K562 (cell line): ENCODE measurements at regions not wholly inside any gene's neighbourhood (a gene's known extent, or its start where the extent isn't known, plus 50 kb on each side); places are given as distances from the start of the nearest gene placed in this dataset.
"Not testable (repeated sequence)": the region's sequence is repeated elsewhere in the genome, so short reads cannot be mapped to it uniquely, and the experiment has no call there.

Experiments
- ATAC-seq: fragments of 200-7000 bp; cut with Tn5 transposase; 3 replicates; pipeline ENCODE4 v1.9.1; 2020; ENCODE audit warnings: moderate library complexity
- BruUV-seq: library from RNA; stranded (reverse); fragments of 400-500 nt; replicated peaks from 2 replicates; lab custom pipeline; 2021; lab: Mats Ljungman, UMichigan
- CTCF ChIA-PET: fragments of 300-600 bp; formaldehyde crosslinking; extraction: SDS; loops from one replicate; lab custom pipeline; 2021; ENCODE audit warnings: low intra/inter-chr PET ratio; lab: Yijun Ruan, JAX
- POLR2A ChIA-PET: fragments of 300-600, 350-650 bp; sonication (Branson Sonifier 250); formaldehyde crosslinking; extraction: SDS; loops from one replicate; lab custom pipeline; 2021; ENCODE audit warnings: antibody characterized with exemption, inconsistent platforms; lab: Yijun Ruan, JAX
- DNase-seq, 4 experiments: peaks; one replicate each; pipeline versions ENCODE4 v3.0.0 to v3.0.0-alpha.2; 2011 to 2018; ENCODE audit warnings: low spot score in 3 of 4, mixed read lengths in 3 of 4; ENCODE audit errors: extremely low read depth in 1 of 4
- FAIRE-seq: peaks from 2 replicates; lab custom pipeline; 2011; peaks lifted over from hg19 to GRCh38; lab: Jason Lieb, UNC
- H2AFZ ChIP-seq: 2 replicates; pipeline ENCODE4 v1.6.0; 2011; ENCODE audit warnings: low read depth, low read length, control low read depth, inconsistent platforms
- H3K27ac ChIP-seq: fragments of 200-600 bp; 3 replicates; pipeline ENCODE4 v1.8.0; 2011; ENCODE audit warnings: low read depth, mild to moderate bottlenecking, control low read depth, inconsistent platforms, low read length, moderate library complexity, mixed read lengths; ENCODE audit errors: extremely low read depth
- H3K27me3 ChIP-seq, 2 experiments: fragments of 300-600 bp in 1 of 2; 2 replicates in 1 of 2; 3 replicates in 1 of 2; pipeline versions ENCODE4 v1.6.0 to v1.8.0; 2011; ENCODE audit warnings: inconsistent platforms in 2 of 2, low read length in 2 of 2, mild to moderate bottlenecking in 1 of 2, mixed read lengths in 1 of 2, moderate library complexity in 1 of 2; ENCODE audit not compliant: control insufficient read depth in 2 of 2, insufficient read depth in 2 of 2
- H3K36me3 ChIP-seq: fragments of 300-600 bp; 3 replicates; pipeline ENCODE4 v1.8.0; 2011; ENCODE audit warnings: mild to moderate bottlenecking, low read length, inconsistent platforms; ENCODE audit not compliant: control insufficient read depth, insufficient read depth
- H3K4me1 ChIP-seq, 2 experiments: fragments of 200-600 bp in 1 of 2; replicated peaks in 1 of 2; 2 replicates in 1 of 2; 3 replicates in 1 of 2; pipeline versions ENCODE4 v1.5.1 to v1.8.0; 2011; ENCODE audit warnings: inconsistent platforms in 2 of 2, low read length in 2 of 2, mild to moderate bottlenecking in 1 of 2, mixed read lengths in 1 of 2, moderate library complexity in 1 of 2; ENCODE audit not compliant: control insufficient read depth in 2 of 2, insufficient read depth in 2 of 2
- H3K4me2 ChIP-seq: 2 replicates; pipeline ENCODE4 v1.6.1; 2011; ENCODE audit warnings: low read length, control low read depth, inconsistent platforms, mixed read lengths; ENCODE audit not compliant: insufficient read depth
- H3K4me3 ChIP-seq: fragments of 200-600 bp; sonication (generic), shearing (Covaris generic); 2 replicates; pipeline ENCODE4 v1.5.1; 2016; ENCODE audit warnings: control low read depth, inconsistent platforms
- H3K79me2 ChIP-seq: fragments of 200-600 bp; 3 replicates; pipeline ENCODE4 v1.8.0; 2011; ENCODE audit warnings: low read length, inconsistent platforms; ENCODE audit not compliant: control insufficient read depth, insufficient read depth
- H3K9ac ChIP-seq, 2 experiments: 2 replicates each; pipeline versions ENCODE4 v1.6.0 to v1.6.1; 2011; ENCODE audit warnings: low read depth in 2 of 2, low read length in 2 of 2, control low read depth in 1 of 2, inconsistent platforms in 1 of 2, mild to moderate bottlenecking in 1 of 2, mixed read lengths in 1 of 2; ENCODE audit not compliant: insufficient read depth in 1 of 2
- H3K9me1 ChIP-seq: one replicate; pipeline ENCODE4 v1.6.0; 2011; ENCODE audit warnings: inconsistent platforms, mild to moderate bottlenecking, low read length, moderate library complexity; ENCODE audit not compliant: control insufficient read depth, insufficient read depth
- H3K9me3 ChIP-seq: replicated peaks from 2 replicates; pipeline ENCODE4 v1.5.1; 2011; ENCODE audit warnings: low read depth, low read length, inconsistent platforms; ENCODE audit not compliant: control insufficient read depth, insufficient read depth
- H4K20me1 ChIP-seq: replicated peaks from 2 replicates; pipeline ENCODE4 v1.6.1; 2011; ENCODE audit warnings: low read length, inconsistent platforms, mixed read lengths; ENCODE audit not compliant: control insufficient read depth, insufficient read depth
- CBFA2T2 ChIP-seq: fragments of 450-650 bp; conservative IDR thresholded peaks from 2 replicates; pipeline ENCODE4 v1.6.1; 2017; ENCODE audit warnings: mild to moderate bottlenecking
- CEBPG ChIP-seq, 3 experiments: fragments of 200-800 bp in 1 of 3; sonication (Bioruptor generic) in 1 of 3; sonication (generic) in 1 of 3; formaldehyde crosslinking in 1 of 3; IDR thresholded peaks in 2 of 3; conservative IDR thresholded peaks in 1 of 3; 2 replicates each; pipeline versions ENCODE4 v1.6.1 to v1.8.0; 2016 to 2022; ENCODE audit warnings: missing compliant biosample characterization in 2 of 3, missing genetic modification characterization in 2 of 3, mild to moderate bottlenecking in 1 of 3, missing genetic modification reagents in 1 of 3
- DACH1 ChIP-seq: fragments of 450-650 bp; IDR thresholded peaks from 2 replicates; pipeline ENCODE4 v1.6.1; 2018; ENCODE audit not compliant: partially characterized antibody
- HEY1 ChIP-seq: fragments of 250-450 bp; sonication (Bioruptor Pico); IDR thresholded peaks from 2 replicates; pipeline ENCODE4 v1.5.0; 2020; ENCODE audit warnings: mild to moderate bottlenecking, moderate library complexity, borderline replicate concordance
- IRF2 ChIP-seq: sonication (generic); formaldehyde crosslinking; IDR thresholded peaks from 2 replicates; pipeline ENCODE4 v1.8.1; 2022; ENCODE audit warnings: mild to moderate bottlenecking, missing genetic modification reagents
- MYNN ChIP-seq, 2 experiments: sonication (generic); formaldehyde crosslinking in 1 of 2; IDR thresholded peaks; 2 replicates each; pipeline versions ENCODE4 v1.5.0 to v1.6.1; 2016 to 2020; ENCODE audit warnings: antibody characterized with exemption in 1 of 2, missing genetic modification reagents in 1 of 2
- RHOXF2B ChIP-seq: fragments of 250-450 bp; sonication (Bioruptor Pico); conservative IDR thresholded peaks from 2 replicates; pipeline ENCODE4 v1.5.1; 2021
- TRIM28 ChIP-seq: fragments of 450-650 bp; IDR thresholded peaks from 2 replicates; pipeline ENCODE4 v1.6.1; 2017
- USF1 ChIP-seq: sonication (generic); formaldehyde crosslinking; IDR thresholded peaks from 2 replicates; pipeline ENCODE4 v1.9.0; 2022; ENCODE audit warnings: mild to moderate bottlenecking, missing genetic modification reagents
- ZFPM2 ChIP-seq: fragments of 250-450 bp; sonication (Bioruptor Pico); IDR thresholded peaks from 2 replicates; pipeline ENCODE4 v1.5.1; 2022; ENCODE audit warnings: mild to moderate bottlenecking
- WGBS: fragments of 100-300 bp; shearing (Covaris generic); methylation state at CpG from one replicate; pipeline ENCODE4 v1.1.6; 2016; ENCODE audit warnings: low coverage, mixed read lengths; ENCODE audit not compliant: insufficient coverage; ENCODE audit errors: missing lambda C conversion rate; 5-methylcytosine and 5-hydroxymethylcytosine counted together
- in situ Hi-C: fragments of 300-500 bp; cut with MboI; formaldehyde crosslinking; loops from 4 replicates; pipeline ENCODE4 v1.15.0; 2018; ENCODE audit warnings: inconsistent platforms, mixed read lengths
- intact Hi-C: fragments of 100-400 bp; cut with micrococcal nuclease; formaldehyde crosslinking; loops from 2 replicates; pipeline ENCODE4 v1.14.2; 2022

DNA sequence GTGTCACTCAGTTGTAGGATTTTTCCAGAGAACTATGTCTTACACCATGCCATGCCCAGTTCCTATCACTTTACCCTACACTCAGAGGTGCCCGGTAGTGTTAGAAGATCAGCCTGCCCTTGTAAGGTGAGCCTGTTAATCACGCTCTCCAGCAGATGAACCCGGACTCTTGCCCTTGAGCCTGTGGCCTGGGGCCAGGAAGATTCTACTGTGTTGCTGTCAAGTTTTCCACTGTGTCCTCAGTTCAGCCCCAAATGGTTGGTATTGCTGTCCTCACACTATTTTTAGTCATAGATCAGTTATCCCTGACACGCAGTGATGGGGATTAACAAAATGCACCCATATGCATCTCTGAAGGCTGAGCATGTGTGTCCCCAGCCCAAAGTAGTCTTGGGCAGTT is 105.0 kb upstream of the SPAG17 start:
- POLR2A ChIA-PET, result no interaction called here
- Histone ChIP-seq H3K36me3 (no peaks in the 10 kb centered on the region), H3K27ac (no peak overlapping the region), H2AFZ (no peak overlapping the region), H3K4me2 (no peak overlapping the region), H3K9ac (no peak overlapping the region), H3K27me3 (no peaks in the 10 kb centered on the region), H4K20me1 (no peaks in the 10 kb centered on the region), H3K9me3 (no peaks in the 10 kb centered on the region), H3K4me3 (no peak overlapping the region), H3K9me1 (no peaks in the 10 kb centered on the region), H3K4me1 (no peaks in the 10 kb centered on the region), H3K79me2 (no peaks in the 10 kb centered on the region)
- intact Hi-C loops, result no loop called here
- no peak for TF ChIP-seq MYNN (IDR thresholded peaks at IDR 0.05)
- no peak for TF ChIP-seq MYNN (CRISPR knock-in tag; IDR thresholded peaks at IDR 0.05)
- no peak for TF ChIP-seq HEY1 (CRISPR knock-in tag)
- TF ChIP-seq USF1, result no peak
- TF ChIP-seq ZFPM2 (CRISPR knock-in tag), result no peak
- TF ChIP-seq CBFA2T2, result no peak
- TF ChIP-seq RHOXF2B (CRISPR knock-in tag), result no peak
- TF ChIP-seq DACH1, result no peak
- no peak for TF ChIP-seq TRIM28
- TF ChIP-seq IRF2 (CRISPR knock-in tag), result no peak
- no peak for TF ChIP-seq CEBPG (CRISPR knock-in tag; IDR thresholded peaks at IDR 0.05)
- TF ChIP-seq CEBPG (tag; conservative IDR thresholded peaks at IDR 0.05 in 1 of 2, IDR thresholded peaks at IDR 0.05 in 1 of 2), result no peak
- WGBS, result 2% methylated on average over 4 of the region's 4 CpGs
- FAIRE-seq (no peak), ATAC-seq (no peak), DNase-seq (no peak)
- in situ Hi-C loops, result no loop called here
- no TSS peak for BruUV-seq
- CTCF ChIA-PET, result no interaction called here

- H3K79me2 ChIP-seq, ATAC-seq, H3K4me2 ChIP-seq, H4K20me1 ChIP-seq, FAIRE-seq, H2AFZ ChIP-seq, H3K9ac ChIP-seq, DNase-seq, intact Hi-C loops, POLR2A ChIA-PET, H3K27me3 ChIP-seq, H3K9me3 ChIP-seq, H3K4me3 ChIP-seq, CTCF ChIA-PET, BruUV-seq, H3K27ac ChIP-seq, in situ Hi-C loops, H3K9me1 ChIP-seq, H3K36me3 ChIP-seq, H3K4me1 ChIP-seq: not testable (repeated sequence)
- 5% methylated on average over 10 of the region's 10 CpGs for WGBS
Observed at GRCh38 chr1:118280656-118281055, 95.6 kb upstream of the SPAG17 start.
